Stimulated activated naive CD8-positive, alpha-beta T cell treated with anti-CD3 and anti-CD28 coated beads, Interleukin-15, amount 100 ng/mL, for 72 hours (primary cell): ENCODE measurements at regions not wholly inside any gene's neighbourhood (a gene's known extent, or its start where the extent isn't known, plus 50 kb on each side); places are given as distances from the start of the nearest gene placed in this dataset.

Experiments used
- ATAC-seq: fragments of 150-1000 bp; cut with Tn5 transposase; 2 replicates; pipeline ENCODE4 v1.10.0; 2021; ENCODE audit warnings: mild to moderate bottlenecking, moderate library complexity
- DNase-seq, 2 donors: peaks; one replicate each; pipeline ENCODE4 v3.0.0; 2021 to 2022
- H3K27ac Mint-ChIP-seq, 2 donors: one replicate each; pipeline ENCODE4 v1.8.0; 2022; ENCODE audit warnings: mild to moderate bottlenecking in 2 of 2, mixed read lengths in 2 of 2, moderate library complexity in 2 of 2
- H3K27me3 Mint-ChIP-seq: one replicate; pipeline ENCODE4 v1.8.0; 2022; ENCODE audit warnings: mixed read lengths
- H3K4me1 Mint-ChIP-seq: one replicate; pipeline ENCODE4 v1.8.0; 2022; ENCODE audit warnings: mild to moderate bottlenecking, mixed read lengths
- H3K4me3 Mint-ChIP-seq, 2 donors: one replicate each; pipeline ENCODE4 v1.8.0; 2022; ENCODE audit warnings: mild to moderate bottlenecking in 2 of 2, mixed read lengths in 2 of 2, moderate library complexity in 1 of 2
- H3K9me3 Mint-ChIP-seq, 2 donors: one replicate each; pipeline ENCODE4 v1.8.0; 2022; ENCODE audit warnings: mixed read lengths in 2 of 2

GRCh38 chr4:156710365-156711192 is 261.0 kb downstream of the PDGFC start:
- Mint-ChIP-seq H3K4me3 (no peak overlapping the region), H3K27me3 (no peaks in the 10 kb centered on the region), H3K27ac (no peak overlapping the region), H3K4me1 (no peaks in the 10 kb centered on the region), H3K9me3 (no peaks in the 10 kb centered on the region)
- no peak for DNase-seq
- ATAC-seq: no peak

- no peak for DNase-seq
Measured at GRCh38 chr4:156705311-156705710, 266.3 kb downstream of the PDGFC start.

GRCh38 chr4:156695163-156695562 is 276.4 kb downstream of the PDGFC start:
- H3K4me3 Mint-ChIP-seq: no peak overlapping the region
- no peaks in the 10 kb centered on the region for H3K4me1 Mint-ChIP-seq
- peaks cover 5 to 13% of the 10 kb centered on the region in 2 donors for H3K9me3 Mint-ChIP-seq
- H3K27ac Mint-ChIP-seq: no peak overlapping the region
- DNase-seq (no peak), ATAC-seq (no peak)
- H3K27me3 Mint-ChIP-seq: no peaks in the 10 kb centered on the region

More at GRCh38 chr4:156705311-156705710, 266.3 kb downstream of the PDGFC start:
- no peaks in the 10 kb centered on the region for H3K4me1 Mint-ChIP-seq
- no peaks in the 10 kb centered on the region for H3K27me3 Mint-ChIP-seq
- H3K4me3 Mint-ChIP-seq: no peak overlapping the region
- H3K9me3 Mint-ChIP-seq: no peaks in the 10 kb centered on the region
- H3K27ac Mint-ChIP-seq: no peak overlapping the region
- ATAC-seq: no peak

GRCh38 chr4:156694413-156694812 is 277.2 kb downstream of the PDGFC start:
- peaks cover 5 to 13% of the 10 kb centered on the region in 2 donors for H3K9me3 Mint-ChIP-seq
- no peak overlapping the region for H3K27ac Mint-ChIP-seq
- no peak for DNase-seq
- ATAC-seq: no peak
- H3K27me3 Mint-ChIP-seq: no peaks in the 10 kb centered on the region
- no peaks in the 10 kb centered on the region for H3K4me1 Mint-ChIP-seq
- no peak overlapping the region for H3K4me3 Mint-ChIP-seq

- no peak for DNase-seq
- no peak for ATAC-seq
- Mint-ChIP-seq H3K4me3 (no peak overlapping the region), H3K27me3 (no peaks in the 10 kb centered on the region), H3K27ac (no peak overlapping the region), H3K4me1 (no peaks in the 10 kb centered on the region), H3K9me3 (peaks cover 0 to 6% of the 10 kb centered on the region in 2 donors)
Measured at GRCh38 chr4:156693557-156693956, 278.0 kb downstream of the PDGFC start.

GRCh38 chr4:156692016-156692415 is 279.6 kb downstream of the PDGFC start:
- no peaks in the 10 kb centered on the region for H3K27me3 Mint-ChIP-seq
- peaks cover 0 to 6% of the 10 kb centered on the region in 2 donors for H3K9me3 Mint-ChIP-seq
- H3K4me3 Mint-ChIP-seq: no peak overlapping the region
- no peak overlapping the region for H3K27ac Mint-ChIP-seq
- DNase-seq (no peak), ATAC-seq (no peak)
- no peaks in the 10 kb centered on the region for H3K4me1 Mint-ChIP-seq

GRCh38 chr4:156690572-156690971 is 281.0 kb downstream of the PDGFC start:
- no peaks in the 10 kb centered on the region for H3K4me1 Mint-ChIP-seq
- H3K27me3 Mint-ChIP-seq: no peaks in the 10 kb centered on the region
- H3K4me3 Mint-ChIP-seq: no peak overlapping the region
- peaks cover 0 to 4% of the 10 kb centered on the region in 2 donors for H3K9me3 Mint-ChIP-seq
- no peak overlapping the region for H3K27ac Mint-ChIP-seq
- no peak for DNase-seq
- no peak for ATAC-seq

- Mint-ChIP-seq H3K4me3 (no peak overlapping the region), H3K27me3 (no peaks in the 10 kb centered on the region), H3K9me3 (no peaks in the 10 kb centered on the region), H3K4me1 (no peaks in the 10 kb centered on the region), H3K27ac (no peak overlapping the region)
- ATAC-seq: no peak
- no peak for DNase-seq
Measured at GRCh38 chr4:156686120-156686519, 285.5 kb downstream of the PDGFC start.

GRCh38 chr4:156685308-156685707 is 286.3 kb downstream of the PDGFC start:
- no peak overlapping the region for H3K27ac Mint-ChIP-seq
- H3K4me3 Mint-ChIP-seq: no peak overlapping the region
- no peak for ATAC-seq
- DNase-seq: no peak
- H3K4me1 Mint-ChIP-seq: no peaks in the 10 kb centered on the region
- H3K9me3 Mint-ChIP-seq: no peaks in the 10 kb centered on the region
- H3K27me3 Mint-ChIP-seq: no peaks in the 10 kb centered on the region

GRCh38 chr4:156677656-156678055 is 293.9 kb downstream of the PDGFC start:
- no peak overlapping the region for H3K27ac Mint-ChIP-seq
- no peaks in the 10 kb centered on the region for H3K9me3 Mint-ChIP-seq
- ATAC-seq: no peak
- no peak for DNase-seq
- H3K27me3 Mint-ChIP-seq: no peaks in the 10 kb centered on the region
- no peak overlapping the region for H3K4me3 Mint-ChIP-seq
- H3K4me1 Mint-ChIP-seq: no peaks in the 10 kb centered on the region

GRCh38 chr4:156677131-156677531 is 294.5 kb downstream of the PDGFC start:
- no peak for ATAC-seq

GRCh38 chr4:156676116-156676851 is 295.3 kb downstream of the PDGFC start:
- DNase-seq: no peak
- ATAC-seq: no peak
- no peaks in the 10 kb centered on the region for H3K9me3 Mint-ChIP-seq

More at GRCh38 chr4:156677131-156677531, 294.5 kb downstream of the PDGFC start:
- Mint-ChIP-seq H3K9me3 (no peaks in the 10 kb centered on the region), H3K4me1 (no peaks in the 10 kb centered on the region), H3K27me3 (no peaks in the 10 kb centered on the region), H3K27ac (no peak overlapping the region), H3K4me3 (no peak overlapping the region)
- no peak for DNase-seq

GRCh38 chr4:156673483-156673882 is 298.1 kb downstream of the PDGFC start:
- no peaks in the 10 kb centered on the region for H3K27me3 Mint-ChIP-seq
- no peak overlapping the region for H3K27ac Mint-ChIP-seq
- H3K9me3 Mint-ChIP-seq: no peaks in the 10 kb centered on the region
- no peaks in the 10 kb centered on the region for H3K4me1 Mint-ChIP-seq
- ATAC-seq (no peak), DNase-seq (no peak)
- H3K4me3 Mint-ChIP-seq: no peak overlapping the region

More at GRCh38 chr4:156676116-156676851, 295.3 kb downstream of the PDGFC start:
- H3K27ac Mint-ChIP-seq: no peak overlapping the region
- H3K4me3 Mint-ChIP-seq: no peak overlapping the region
- H3K27me3 Mint-ChIP-seq: no peaks in the 10 kb centered on the region
- H3K4me1 Mint-ChIP-seq: no peaks in the 10 kb centered on the region

- ATAC-seq (no peak), DNase-seq (no peak)
- Mint-ChIP-seq H3K4me1 (no peaks in the 10 kb centered on the region), H3K27me3 (no peaks in the 10 kb centered on the region), H3K27ac (no peak overlapping the region), H3K9me3 (no peaks in the 10 kb centered on the region), H3K4me3 (no peak overlapping the region)
Measured at GRCh38 chr4:156672492-156673305, 298.9 kb downstream of the PDGFC start.

- H3K27me3 Mint-ChIP-seq: no peaks in the 10 kb centered on the region
- DNase-seq (no peak), ATAC-seq (no peak)
- H3K4me3 Mint-ChIP-seq: no peak overlapping the region
- H3K4me1 Mint-ChIP-seq: no peaks in the 10 kb centered on the region
- no peak overlapping the region for H3K27ac Mint-ChIP-seq
- no peaks in the 10 kb centered on the region for H3K9me3 Mint-ChIP-seq
Measured at GRCh38 chr4:156665780-156666366, 305.7 kb downstream of the PDGFC start.
